HuH-7 (cell line): ENCODE measurements at regions not wholly inside any gene's neighbourhood (a gene's known extent, or its start where the extent isn't known, plus 50 kb on each side); places are given as distances from the start of the nearest gene placed in this dataset.

Experiments used
- DNase-seq: peaks from one replicate; pipeline ENCODE4 v3.0.0; 2011; ENCODE audit warnings: low spot score

DNA sequence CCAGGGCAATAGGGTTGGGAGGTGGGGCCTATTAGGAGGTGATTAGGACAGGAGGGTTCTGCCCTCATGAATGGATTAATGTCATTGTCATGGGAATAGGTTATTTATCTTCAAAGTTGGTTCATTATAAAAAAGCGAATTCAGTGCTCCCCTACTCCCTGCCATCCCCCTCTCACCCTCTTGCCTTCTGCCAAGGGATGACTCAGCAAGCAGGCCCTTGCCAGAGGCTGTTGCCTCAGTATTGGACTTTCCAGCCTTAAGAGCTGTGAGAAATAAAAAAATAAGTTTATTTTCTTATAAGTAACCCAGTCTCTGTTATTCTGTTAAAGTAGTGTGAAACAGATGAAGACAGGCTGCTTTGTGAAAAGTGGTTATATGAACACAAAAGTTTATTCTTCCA, 381.1 kb upstream of the ZFP64 start:
- no peak for DNase-seq

DNA sequence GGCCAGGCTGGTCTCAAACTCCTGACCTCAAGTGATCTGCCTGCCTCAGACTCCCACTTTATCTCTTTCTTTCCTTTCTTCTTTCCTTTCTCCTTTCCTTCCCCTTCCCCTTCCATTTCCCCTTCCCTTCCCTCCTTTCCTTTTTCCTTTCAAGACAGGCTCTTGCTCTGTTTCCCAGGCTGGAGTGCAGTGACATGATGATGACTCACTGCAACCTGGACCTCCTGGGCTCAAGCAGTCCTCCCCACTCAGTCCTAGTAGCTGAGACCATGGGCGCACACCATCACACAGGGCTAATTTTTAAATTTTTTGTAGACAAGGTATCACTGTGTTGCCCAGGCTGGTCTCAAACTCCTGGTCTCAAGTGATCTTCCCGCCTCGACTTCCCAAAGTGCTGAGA, 377.6 kb upstream of the ZFP64 start:
- DNase-seq: no peak

DNA sequence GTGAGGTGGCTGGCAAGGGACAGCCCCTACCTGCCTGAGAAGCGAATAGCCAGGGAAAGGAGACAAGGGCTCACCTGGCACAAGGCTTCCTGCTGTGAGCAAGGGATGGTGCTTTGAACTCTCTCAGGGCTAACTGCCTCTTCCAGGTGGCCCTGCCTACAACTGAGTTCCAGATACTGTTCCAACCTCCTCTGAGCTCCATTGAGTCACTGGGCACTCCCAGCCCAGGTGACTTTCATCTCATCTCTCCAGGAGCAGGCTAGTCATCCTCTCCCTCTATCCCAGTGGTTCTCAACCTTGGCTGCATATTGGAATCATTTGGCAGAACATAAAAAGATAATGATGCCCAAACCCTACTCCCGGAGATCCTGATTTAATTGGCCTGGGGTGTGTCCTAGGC, 374.0 kb upstream of the ZFP64 start:
- no peak for DNase-seq

DNA sequence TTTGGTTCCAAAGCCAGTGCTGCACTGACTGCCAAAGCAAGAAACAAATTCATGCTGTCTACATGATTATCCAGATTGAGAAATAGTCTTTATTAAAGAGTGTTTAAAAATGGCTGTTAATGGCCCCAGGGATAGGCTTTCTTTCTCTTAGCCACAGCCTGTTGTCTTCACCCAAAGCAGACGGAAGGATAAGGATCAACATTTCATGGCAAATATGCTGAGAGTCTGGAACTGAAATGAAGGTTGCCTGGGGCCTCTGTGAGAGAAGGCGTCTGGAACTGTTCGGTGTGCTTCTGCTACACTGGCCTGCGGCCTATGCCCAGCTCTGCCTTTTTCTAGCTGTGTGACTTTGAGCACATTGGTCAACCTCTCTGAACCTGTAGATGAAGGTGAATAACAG, 373.0 kb upstream of the ZFP64 start:
- DNase-seq: no peak

DNA sequence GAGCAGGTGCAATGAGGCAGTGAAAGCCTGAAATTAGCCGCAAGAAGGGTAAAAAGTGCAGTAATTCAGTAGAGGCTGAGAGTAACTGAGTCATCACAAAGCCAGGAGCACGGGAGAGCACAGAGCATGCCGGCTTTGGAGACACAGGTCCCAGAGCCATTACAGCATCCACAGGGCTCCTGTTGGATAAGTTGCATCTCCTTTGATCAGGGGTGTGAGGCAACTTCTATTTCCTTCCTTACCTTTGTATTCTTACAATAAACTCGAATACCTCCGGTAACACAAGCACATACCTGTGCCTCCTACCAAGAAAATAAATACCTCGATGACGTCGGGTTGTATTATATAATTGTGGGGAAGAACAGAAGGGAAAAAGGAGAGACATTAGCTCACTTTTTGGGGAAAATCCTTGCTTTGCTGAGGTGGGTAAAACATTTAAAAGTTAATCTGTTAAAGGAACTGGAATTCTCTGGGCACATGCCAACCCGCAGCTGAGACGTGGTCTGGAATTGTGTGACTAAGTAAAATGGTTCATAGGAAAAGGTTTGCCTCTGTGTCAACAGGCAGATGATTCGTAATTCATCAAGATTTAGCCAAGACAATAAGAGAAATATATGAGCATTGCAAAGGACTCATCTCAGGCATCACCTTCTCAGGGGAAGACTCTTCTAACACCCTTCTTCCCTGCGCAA, 360.7 kb upstream of the ZFP64 start:
- no peak for DNase-seq

DNA sequence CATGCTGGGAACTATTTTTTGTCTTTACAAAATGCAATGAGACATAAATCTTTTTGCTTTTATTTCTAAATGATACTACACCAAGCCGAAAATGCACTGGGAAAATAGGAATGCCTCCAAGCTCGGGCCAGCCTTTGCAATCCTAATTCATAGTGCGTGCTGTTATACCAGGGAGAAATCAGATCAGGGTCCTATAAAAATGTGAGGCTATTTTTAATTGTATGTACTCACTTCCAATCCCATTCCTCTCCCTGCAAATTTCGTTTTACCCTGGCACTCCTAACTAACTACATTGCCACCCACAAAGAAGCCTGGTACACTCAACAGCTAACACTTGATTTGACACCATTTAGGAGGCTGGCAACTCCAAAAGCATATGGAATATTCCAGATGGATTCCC, 350.6 kb upstream of the ZFP64 start:
- DNase-seq: no peak

DNA sequence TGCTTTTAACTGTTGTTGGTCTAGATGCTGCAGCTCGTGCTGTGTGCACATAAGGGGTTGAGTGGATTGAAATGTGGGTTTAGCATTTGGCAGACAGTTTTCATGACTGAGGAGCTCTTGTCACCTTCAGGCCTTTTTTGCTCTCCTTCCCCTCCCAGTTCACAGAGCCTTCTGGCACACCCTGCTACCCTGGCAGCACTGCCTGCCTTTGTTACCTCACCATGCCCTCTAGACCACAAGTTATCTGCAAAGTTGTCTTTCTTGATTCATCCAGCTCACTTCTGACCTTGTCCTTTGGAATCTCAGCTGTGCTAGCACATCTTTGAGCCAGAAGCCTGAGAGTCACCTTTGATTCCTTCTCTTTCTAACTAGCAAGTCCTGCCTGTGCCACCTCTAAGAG, 348.9 kb upstream of the ZFP64 start:
- DNase-seq: no peak

DNA sequence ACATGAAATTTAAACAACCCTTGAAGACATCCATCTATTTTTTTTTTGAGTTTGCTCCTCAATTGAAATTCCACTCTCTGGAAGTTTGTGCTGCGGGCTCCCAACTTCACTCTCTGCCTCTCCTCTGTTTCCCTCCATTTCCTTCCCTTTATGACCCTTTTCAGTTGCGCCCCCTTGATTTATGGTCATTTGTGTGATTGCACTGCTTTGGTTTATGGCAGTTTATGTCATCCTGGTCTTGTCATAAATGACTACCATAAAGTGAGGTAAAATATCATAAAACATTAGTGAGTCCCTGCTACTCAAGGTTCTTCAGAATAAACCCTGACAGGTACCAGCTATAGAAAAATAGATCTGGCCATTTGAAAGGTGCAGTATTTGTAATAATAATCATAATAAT, 348.3 kb upstream of the ZFP64 start:
- DNase-seq: peak; percentile 27

DNA sequence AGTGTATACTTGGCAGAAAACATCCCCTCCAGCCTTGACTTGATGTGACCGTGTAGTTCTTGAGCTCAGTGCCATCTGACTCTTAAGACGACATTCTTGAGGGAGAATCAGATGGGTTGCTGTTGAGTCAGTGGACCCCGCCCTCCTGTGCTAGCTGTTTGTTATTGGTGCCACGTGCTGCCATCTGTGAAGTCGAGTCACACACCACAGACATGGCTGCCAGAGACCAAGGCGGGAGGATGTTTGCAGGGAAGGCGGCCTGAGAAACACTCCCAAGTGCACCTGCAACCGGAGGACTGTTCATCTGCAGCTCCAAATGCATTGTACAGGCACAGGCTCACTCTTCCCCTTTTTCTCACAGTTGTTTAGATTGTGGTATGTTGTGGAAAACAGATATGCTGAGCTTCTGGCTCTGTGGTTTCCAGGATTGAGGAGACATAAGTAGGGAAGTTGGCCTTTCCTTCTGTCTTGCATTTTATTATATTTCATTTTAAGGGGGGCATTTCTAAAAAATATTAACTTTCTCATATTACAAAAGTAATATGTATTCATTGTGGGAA, 345.3 kb upstream of the ZFP64 start:
- no peak for DNase-seq

DNA sequence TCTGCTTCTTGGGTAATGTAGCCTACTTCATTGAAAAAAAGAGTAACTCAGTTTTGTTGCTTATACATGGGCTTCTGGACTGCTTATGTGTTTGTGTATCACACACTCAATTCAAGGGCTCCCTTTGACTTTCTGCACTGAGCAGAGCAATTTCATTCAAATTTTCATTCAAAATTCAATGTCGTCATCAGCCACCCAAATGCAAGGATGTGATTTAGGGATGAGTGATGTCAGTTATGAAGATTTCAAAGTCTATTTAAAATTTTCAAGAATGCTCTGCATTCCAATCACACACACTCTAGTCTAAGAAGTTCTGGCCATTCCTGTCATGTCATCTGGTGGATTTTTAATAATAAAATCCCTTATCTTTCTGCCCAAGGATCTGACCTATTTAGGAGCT, 344.5 kb upstream of the ZFP64 start:
- DNase-seq: no peak

DNA sequence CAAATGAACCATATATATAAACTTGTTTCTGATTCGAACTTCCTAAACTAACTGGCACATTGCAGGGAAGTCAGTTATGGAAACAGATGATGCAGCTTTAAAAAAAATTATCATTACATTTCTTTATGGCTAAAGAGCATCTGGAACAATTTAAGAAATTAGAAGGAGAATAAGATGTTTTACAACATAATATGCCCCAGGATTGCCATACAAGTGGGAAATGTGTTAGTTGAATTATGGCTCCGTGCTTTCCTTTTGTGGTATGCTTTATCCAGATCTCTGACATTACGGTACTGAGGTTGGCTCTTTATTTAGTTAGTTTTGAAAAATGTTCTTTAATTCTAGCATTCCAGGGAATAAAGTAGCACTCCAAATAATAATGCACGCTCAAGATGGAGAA, 343.0 kb upstream of the ZFP64 start:
- DNase-seq: no peak

DNA sequence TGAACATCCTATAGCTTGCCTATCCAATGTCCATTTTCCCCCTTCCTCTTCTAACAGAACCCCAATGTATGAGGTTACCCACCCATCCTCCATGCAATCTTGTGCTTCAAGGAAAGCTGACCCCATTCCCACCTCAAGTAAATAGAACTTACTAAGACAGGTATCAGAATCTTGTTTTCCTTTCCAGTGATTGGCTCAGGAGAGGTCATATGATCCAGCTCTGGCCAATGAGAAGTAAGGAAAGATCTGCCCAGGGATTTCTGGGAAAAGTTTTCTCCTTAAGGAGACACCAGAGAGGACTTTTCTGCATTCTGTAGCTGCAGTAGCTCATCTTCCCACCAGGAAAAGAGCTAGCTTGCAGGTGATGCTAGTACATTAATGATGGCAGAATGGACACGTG, 341.8 kb upstream of the ZFP64 start:
- DNase-seq: no peak

DNA sequence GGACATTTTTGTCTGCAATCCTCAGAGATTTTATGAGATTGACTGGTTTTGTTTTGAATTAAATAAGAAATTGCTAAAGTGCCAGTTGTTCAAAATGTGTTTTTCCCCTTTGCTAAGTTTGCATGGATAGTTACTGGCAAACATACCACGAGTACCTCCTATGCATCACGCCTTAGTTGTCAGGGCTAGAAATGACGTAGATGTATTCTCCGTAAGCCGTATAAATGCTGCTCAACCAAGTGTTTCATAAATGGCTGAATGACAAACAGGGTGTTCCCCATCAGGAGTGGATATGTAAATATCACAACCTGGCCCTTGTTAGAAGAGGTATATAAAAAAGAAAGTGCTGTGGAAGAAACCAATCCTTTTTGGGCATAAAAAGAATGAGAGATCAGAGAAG, 341.1 kb upstream of the ZFP64 start:
- no peak for DNase-seq

DNA sequence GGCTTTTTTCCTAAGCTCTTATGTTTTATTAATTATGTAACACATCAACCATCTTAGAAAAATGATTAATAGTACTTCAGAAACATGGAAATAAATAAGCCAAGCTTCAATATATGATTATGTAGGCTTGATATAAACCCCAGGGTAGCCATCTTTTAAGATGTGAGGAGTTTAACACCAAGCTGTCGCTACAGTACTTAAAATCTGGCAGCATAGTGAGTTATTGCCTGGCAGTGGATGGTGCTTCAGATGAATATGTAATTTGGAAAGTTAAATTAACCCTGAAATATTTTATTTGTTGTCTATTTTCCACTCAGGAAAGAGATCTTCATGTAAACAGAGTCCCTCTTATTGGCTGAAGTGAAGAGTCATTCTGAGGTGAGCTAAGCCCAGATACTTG, 339.0 kb upstream of the ZFP64 start:
- DNase-seq: no peak

DNA sequence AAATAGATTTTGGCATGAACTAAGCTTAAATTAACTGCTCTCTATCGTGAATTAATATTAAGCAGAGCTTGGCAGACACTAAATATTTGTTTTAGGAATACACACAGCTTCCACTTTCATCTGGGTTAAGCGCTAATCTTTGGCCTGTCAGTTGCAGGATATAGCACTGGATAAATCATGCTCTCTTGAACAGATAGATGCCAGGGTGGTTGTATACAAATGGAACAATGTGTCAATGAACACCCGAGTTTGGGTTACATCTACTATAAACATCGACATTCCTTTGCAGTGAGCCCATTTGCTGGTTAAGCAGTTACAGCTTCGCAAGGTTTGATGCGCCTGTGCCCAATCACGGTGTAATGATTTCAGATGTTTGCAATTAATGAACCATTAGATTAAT, 338.2 kb upstream of the ZFP64 start:
- no peak for DNase-seq

DNA sequence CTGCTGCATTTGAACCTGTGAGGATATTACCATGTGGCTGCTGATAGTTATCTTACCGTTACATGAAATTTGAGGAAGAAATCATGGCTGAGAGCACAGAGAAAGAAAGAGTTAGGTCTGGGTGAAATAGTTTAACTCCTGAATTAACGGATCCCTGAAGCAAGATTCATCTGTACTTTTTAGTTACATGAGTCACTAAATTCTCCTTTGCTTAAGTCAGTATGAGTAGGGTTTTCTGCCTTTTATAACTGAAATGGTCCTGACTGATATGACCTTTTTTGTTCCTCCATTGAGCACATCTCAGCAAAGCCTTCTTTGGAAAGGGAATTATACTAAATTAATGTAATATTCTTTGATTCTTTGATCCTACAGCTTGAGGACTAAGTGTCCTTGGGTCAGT, 333.3 kb upstream of the ZFP64 start:
- no peak for DNase-seq

DNA sequence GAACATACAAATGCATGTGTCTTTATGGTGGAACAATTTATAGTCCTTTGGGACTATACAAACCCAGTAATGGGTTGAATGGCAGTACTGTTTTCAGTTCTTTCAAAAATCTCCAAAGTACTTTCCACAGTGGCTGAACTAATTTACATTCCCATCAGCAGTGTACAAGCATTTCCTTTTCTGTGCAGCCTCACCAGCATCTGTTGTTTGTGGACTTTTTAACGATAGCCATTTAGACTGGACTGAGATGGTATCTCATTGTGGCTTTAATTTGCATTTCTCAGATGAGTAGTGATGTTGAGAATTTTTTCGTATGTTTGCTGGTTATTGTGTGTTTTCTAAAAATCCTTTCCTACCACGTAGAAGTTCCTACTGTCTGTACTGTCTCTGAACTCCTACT, 327.2 kb upstream of the ZFP64 start:
- DNase-seq: no peak

DNA sequence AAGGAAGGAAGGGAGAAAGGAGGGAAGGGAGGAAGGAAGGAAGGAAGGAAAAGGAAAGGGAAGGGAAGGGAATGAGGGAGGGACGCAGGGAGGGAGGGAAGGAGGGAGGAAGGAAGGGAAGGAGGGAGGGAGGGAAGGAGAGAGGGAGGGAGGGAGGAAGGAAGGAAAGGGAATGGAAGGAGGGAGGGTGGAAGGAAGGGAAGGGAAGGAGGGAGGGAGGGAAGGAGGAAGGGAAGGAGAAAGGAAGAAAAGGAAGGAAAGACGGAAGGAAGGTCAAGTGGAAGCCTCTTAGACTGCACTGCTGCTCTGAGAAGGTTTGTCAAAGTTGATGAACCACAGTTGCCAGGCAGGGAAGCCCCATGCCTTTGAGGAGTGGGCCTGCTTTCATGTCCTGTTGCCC, 324.3 kb upstream of the ZFP64 start:
- no peak for DNase-seq

DNA sequence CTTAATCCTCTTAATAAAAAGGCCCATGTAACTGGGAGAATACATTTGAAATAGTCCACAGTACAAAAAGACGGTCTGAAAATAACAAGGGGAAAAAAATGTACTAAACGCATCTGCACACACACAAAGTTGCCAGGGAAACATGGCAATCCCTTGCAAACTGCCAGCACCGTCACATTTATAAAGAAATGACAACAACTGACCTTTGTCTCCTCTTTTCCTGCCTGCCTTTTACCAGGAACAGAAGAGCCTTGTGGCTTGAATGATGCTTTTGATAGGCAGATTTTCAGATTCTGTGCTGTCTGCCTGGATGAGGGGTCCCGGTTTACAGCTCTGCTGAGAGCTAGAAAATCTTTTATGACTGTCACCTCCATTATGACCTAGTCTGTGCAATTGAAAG, 308.6 kb upstream of the ZFP64 start:
- DNase-seq: peak; percentile 15

DNA sequence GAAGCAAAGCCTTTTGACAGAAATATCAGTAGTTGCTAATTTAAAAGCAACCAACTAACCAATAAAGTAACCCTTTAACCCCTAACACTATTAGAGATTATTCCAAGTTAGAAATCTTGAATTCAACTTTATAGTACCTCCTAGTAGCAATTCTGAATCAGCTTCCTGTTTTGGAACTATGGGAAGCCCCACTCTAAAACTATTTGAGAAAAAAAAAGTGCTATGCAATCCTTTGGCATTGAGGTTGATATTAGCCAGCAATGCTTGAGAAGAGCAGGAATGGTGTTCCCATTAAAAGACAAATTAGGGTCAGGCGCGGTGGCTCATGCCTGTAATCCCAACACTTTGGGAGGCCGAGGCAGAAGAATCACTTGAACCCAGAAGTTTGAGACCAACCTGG, 306.2 kb upstream of the ZFP64 start:
- DNase-seq: no peak

DNA sequence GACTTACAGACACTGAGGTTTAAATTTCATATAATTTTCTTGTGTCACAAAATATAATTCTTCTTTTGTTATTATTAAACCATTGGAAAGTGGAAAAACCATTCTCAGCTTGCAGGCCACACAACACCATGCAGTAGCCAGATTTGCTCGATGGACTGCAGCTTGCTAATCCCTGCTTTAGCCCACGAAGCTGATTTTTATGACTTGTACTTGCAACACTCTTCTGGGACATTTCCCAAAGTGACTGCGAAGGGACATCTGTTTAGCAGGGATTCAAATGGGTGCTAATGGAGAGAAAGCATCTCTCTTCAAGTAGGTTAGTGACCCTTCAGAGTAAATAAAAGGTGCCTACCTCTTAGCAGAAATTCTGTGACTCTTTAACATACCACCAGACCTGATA, 304.6 kb upstream of the ZFP64 start:
- DNase-seq: peak; percentile 10

DNA sequence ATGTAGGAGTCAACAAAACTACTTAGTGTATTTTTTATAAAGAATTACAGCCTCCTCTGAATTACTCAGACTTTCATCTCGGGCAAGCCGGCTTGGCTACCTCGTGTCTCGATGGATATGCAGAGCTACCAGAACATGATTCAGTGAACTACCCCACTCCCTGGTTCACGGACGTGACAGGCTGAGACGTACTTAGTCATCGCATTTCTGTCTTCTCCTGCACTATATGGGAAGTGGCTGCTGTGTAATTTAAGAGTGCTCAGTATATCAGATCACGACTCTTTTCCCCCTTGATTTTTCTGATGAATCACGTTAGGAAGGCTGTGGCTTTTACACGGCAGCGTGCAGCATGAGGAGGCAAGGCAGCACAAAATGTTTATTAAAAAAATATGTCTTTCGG, 302.7 kb upstream of the ZFP64 start:
- no peak for DNase-seq

DNA sequence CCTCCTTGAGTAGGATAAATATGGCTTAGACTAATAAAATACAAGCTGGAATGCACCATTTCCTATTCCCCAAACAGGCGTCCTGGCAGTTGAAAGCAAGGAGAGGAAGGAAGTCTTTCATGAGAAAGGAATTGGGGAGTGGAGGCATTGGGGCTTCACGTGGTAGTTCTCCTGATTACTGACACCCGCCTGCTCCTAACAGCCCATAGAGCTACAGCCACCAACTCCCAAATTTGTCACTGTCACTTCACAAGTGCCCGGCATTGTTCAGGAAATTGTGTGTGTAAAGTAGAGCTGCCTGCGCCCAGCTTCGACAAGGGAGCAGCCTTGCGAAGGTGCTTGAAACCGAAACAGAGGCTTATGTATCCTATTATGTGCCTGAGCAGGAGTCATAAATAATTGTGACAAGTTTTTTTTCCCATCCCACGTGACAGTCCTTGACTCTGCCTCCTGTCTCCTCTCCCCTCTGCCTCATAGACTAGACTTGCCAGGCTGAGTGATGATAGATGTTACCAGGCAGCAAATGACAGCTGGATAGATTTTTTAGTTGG, 301.7 kb upstream of the ZFP64 start:
- no peak for DNase-seq

DNA sequence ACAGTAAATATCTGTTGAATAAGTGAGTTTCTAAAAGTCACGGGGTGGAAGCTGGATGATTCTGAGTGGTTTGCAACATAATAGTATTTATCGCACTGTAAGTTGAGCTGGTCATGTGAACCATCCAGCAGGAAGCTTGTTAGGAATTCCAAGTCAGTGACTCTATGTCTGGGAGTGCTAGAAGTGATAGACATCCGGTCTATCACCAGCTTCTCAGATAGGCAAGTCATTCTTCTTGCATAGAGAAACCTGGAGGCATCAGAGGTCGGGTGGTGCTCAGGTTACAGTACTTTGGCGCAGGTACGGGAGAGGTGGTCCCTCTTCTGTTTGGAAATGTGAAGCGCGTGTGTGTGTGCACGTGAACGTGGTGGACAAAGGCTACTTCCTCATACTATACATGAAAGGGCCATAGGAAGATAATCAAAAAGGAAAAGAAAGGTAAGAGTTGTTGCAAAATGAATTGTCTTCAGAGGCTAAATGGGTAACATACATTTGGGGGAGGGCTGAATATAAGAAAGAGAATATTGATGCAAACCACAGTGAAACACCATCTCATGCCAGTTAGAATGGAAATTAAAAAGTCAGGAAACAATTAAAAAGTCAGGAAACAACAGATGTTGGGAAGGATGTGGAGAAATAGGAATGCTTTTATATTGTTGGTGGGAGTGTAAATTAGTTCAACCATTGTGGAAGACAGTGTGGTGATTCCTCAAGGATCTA, 299.3 kb upstream of the ZFP64 start:
- no peak for DNase-seq
